ENCODE measurements at regions not wholly inside any gene's neighbourhood (a gene's known extent, or its start where the extent isn't known, plus 50 kb on each side); places are given as distances from the start of the nearest gene placed in this dataset.

GRCh38 chr13:57925751-57926150 is 294.2 kb downstream of the PCDH17 start:
- no peak overlapping the region for H3K9ac ChIP-seq (ENCODE audit: low read length)
- H3K9me3 ChIP-seq (replicated peaks; ENCODE audit: insufficient read depth, low read length), result no peaks in the 10 kb centered on the region
- H4K20me1 ChIP-seq (ENCODE audit: insufficient read depth, low read length), result no peaks in the 10 kb centered on the region
- no peak for TF ChIP-seq EZH2 (optimal IDR thresholded peaks at IDR 0.05; ENCODE audit: low read depth, low read length)
- TF ChIP-seq CTCF (IDR thresholded peaks at IDR 0.05; ENCODE audit: low read length), result no peak
- no peak for TF ChIP-seq EZH2phosphoT487 (IDR thresholded peaks at IDR 0.05; ENCODE audit: low read length)
- no peaks in the 10 kb centered on the region for H3K4me1 ChIP-seq (ENCODE audit: low read length)
- no peaks in the 10 kb centered on the region for H3K79me2 ChIP-seq (ENCODE audit: low read length)
- H3K36me3 ChIP-seq (replicated peaks; ENCODE audit: insufficient read depth, low read length), result no peaks in the 10 kb centered on the region
- H3K27ac ChIP-seq (ENCODE audit: low read length), result no peak overlapping the region
- no peaks in the 10 kb centered on the region for H3K27me3 ChIP-seq (replicated peaks; ENCODE audit: insufficient read depth, low read length)
- no peaks in the 10 kb centered on the region for H3K9me2 ChIP-seq (replicated peaks; ENCODE audit: insufficient read depth, low read length)
- H3F3A ChIP-seq (ENCODE audit: insufficient read depth, low read length), result no peaks in the 10 kb centered on the region
- no peak for DNase-seq
- no peak overlapping the region for H3K4me3 ChIP-seq (ENCODE audit: low read length)
- H2AFZ ChIP-seq (ENCODE audit: low read length), result no peak overlapping the region
- H3K4me2 ChIP-seq (ENCODE audit: low read depth, low read length), result no peak overlapping the region

- H3K9me3 ChIP-seq (replicated peaks; ENCODE audit: insufficient read depth, low read length), result no peaks in the 10 kb centered on the region
- no peak for TF ChIP-seq EZH2phosphoT487 (IDR thresholded peaks at IDR 0.05; ENCODE audit: low read length)
- TF ChIP-seq EZH2 (optimal IDR thresholded peaks at IDR 0.05; ENCODE audit: low read depth, low read length), result no peak
- TF ChIP-seq CTCF (IDR thresholded peaks at IDR 0.05; ENCODE audit: low read length), result no peak
- H3K27me3 ChIP-seq (replicated peaks; ENCODE audit: insufficient read depth, low read length), result no peaks in the 10 kb centered on the region
Measured at GRCh38 chr13:57932061-57932460, 300.5 kb downstream of the PCDH17 start.

DNA sequence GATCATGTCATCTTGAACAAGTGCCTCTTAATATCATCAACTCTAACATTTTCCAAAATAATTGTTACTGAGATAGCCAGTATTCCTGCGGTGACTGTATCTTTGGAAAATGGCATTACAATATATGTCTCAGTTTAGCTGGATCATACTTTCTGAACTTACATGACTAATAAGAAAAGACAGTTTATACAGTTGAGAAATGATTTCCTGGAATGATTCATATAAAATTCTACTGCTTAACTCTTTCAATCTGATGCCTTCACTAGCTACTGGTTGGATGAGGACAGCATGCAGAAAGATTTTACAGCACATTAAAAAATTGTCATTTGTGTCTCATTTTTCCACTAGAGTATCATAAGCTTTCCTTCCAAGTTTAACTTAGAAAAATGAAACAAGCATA is 302.1 kb downstream of the PCDH17 start:
- TF ChIP-seq CTCF (IDR thresholded peaks at IDR 0.05; ENCODE audit: low read length) (no peak), EZH2phosphoT487 (IDR thresholded peaks at IDR 0.05; ENCODE audit: low read length) (no peak), EZH2 (optimal IDR thresholded peaks at IDR 0.05; ENCODE audit: low read depth, low read length) (no peak)
- Histone ChIP-seq H3K9me2 (replicated peaks; ENCODE audit: insufficient read depth, low read length) (no peaks in the 10 kb centered on the region), H3K4me2 (ENCODE audit: low read depth, low read length) (no peak overlapping the region), H3K79me2 (ENCODE audit: low read length) (no peaks in the 10 kb centered on the region), H3K27ac (ENCODE audit: low read length) (no peak overlapping the region), H3K9ac (ENCODE audit: low read length) (no peak overlapping the region), H3K4me1 (ENCODE audit: low read length) (no peaks in the 10 kb centered on the region), H2AFZ (ENCODE audit: low read length) (no peak overlapping the region), H3K36me3 (replicated peaks; ENCODE audit: insufficient read depth, low read length) (no peaks in the 10 kb centered on the region), H3K4me3 (ENCODE audit: low read length) (no peak overlapping the region), H3K27me3 (replicated peaks; ENCODE audit: insufficient read depth, low read length) (no peaks in the 10 kb centered on the region), H3K9me3 (replicated peaks; ENCODE audit: insufficient read depth, low read length) (no peaks in the 10 kb centered on the region), H3F3A (ENCODE audit: insufficient read depth, low read length) (no peaks in the 10 kb centered on the region), H4K20me1 (ENCODE audit: insufficient read depth, low read length) (no peaks in the 10 kb centered on the region)
- DNase-seq, result no peak

More at GRCh38 chr13:57932061-57932460, 300.5 kb downstream of the PCDH17 start:
- Histone ChIP-seq H2AFZ (ENCODE audit: low read length) (no peak overlapping the region), H3K4me2 (ENCODE audit: low read depth, low read length) (no peak overlapping the region), H3K79me2 (ENCODE audit: low read length) (no peaks in the 10 kb centered on the region), H3K4me1 (ENCODE audit: low read length) (no peaks in the 10 kb centered on the region), H3K36me3 (replicated peaks; ENCODE audit: insufficient read depth, low read length) (no peaks in the 10 kb centered on the region), H3K9me2 (replicated peaks; ENCODE audit: insufficient read depth, low read length) (no peaks in the 10 kb centered on the region), H3K9ac (ENCODE audit: low read length) (no peak overlapping the region), H3F3A (ENCODE audit: insufficient read depth, low read length) (no peaks in the 10 kb centered on the region), H3K4me3 (ENCODE audit: low read length) (no peak overlapping the region), H3K27ac (ENCODE audit: low read length) (no peak overlapping the region), H4K20me1 (ENCODE audit: insufficient read depth, low read length) (no peaks in the 10 kb centered on the region)
- no peak for DNase-seq
